ENCODE measurements at regions not wholly inside any gene's neighbourhood (a gene's known extent, or its start where the extent isn't known, plus 50 kb on each side); places are given as distances from the start of the nearest gene placed in this dataset.

- no peak overlapping the region for H3K4me3 ChIP-seq (ENCODE audit: low read depth, low read length)
- no peak for TF ChIP-seq CTCF (IDR thresholded peaks at IDR 0.05; ENCODE audit: low read depth, low read length, missing control alignments)
- no peak for DNase-seq (ENCODE audit: low read depth)
- in situ Hi-C loops (cut with HindIII; ENCODE audit: low sequenced_read_pairs), result no loop called here
These were observed 260.4 kb upstream of the VEPH1 start for GRCh38 chr3:157763644-157764043.

- no peak for DNase-seq (ENCODE audit: low read depth)
- in situ Hi-C loops (cut with HindIII; ENCODE audit: low sequenced_read_pairs), result no loop called here
- TF ChIP-seq CTCF (IDR thresholded peaks at IDR 0.05; ENCODE audit: low read depth, low read length, missing control alignments), result no peak
- no peak overlapping the region for H3K4me3 ChIP-seq (ENCODE audit: low read depth, low read length)
These were observed 256.1 kb upstream of the VEPH1 start for GRCh38 chr3:157759311-157759710.

GRCh38 chr3:157755233-157755632 is 252.0 kb upstream of the VEPH1 start:
- TF ChIP-seq CTCF (IDR thresholded peaks at IDR 0.05; ENCODE audit: low read depth, low read length, missing control alignments), result no peak
- no peak for DNase-seq (ENCODE audit: low read depth)
- no peak overlapping the region for H3K4me3 ChIP-seq (ENCODE audit: low read depth, low read length)
- in situ Hi-C loops (cut with HindIII; ENCODE audit: low sequenced_read_pairs), result no loop called here

DNA sequence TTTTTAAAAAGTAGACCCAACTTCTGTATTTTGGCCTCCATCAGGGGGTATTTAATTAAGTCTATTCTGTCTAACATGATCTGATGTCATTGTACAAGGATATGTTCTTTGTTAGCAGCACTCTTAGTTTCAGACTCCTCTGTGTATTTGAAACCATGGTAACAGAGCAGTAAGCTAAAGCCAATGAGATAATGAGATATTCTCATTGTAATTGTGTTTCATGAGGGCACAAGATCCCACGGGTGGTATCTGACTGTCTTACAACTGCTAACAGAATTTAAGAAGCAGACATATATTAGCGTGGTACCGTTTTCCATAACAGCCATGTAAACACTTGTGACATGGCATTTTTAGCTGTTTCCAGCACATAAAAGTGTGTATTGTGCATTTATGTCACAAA is 251.2 kb upstream of the VEPH1 start:
- in situ Hi-C loops (cut with HindIII; ENCODE audit: low sequenced_read_pairs), result no loop called here
- no peak for DNase-seq (ENCODE audit: low read depth)
- no peak for TF ChIP-seq CTCF (IDR thresholded peaks at IDR 0.05; ENCODE audit: low read depth, low read length, missing control alignments)
- no peak overlapping the region for H3K4me3 ChIP-seq (ENCODE audit: low read depth, low read length)

- no peak for DNase-seq (ENCODE audit: low read depth)
- in situ Hi-C loops (cut with HindIII; ENCODE audit: low sequenced_read_pairs), result no loop called here
- no peak overlapping the region for H3K4me3 ChIP-seq (ENCODE audit: low read depth, low read length)
- no peak for TF ChIP-seq CTCF (IDR thresholded peaks at IDR 0.05; ENCODE audit: low read depth, low read length, missing control alignments)
These were observed 250.5 kb upstream of the VEPH1 start for GRCh38 chr3:157753787-157754136.

- no peak overlapping the region for H3K4me3 ChIP-seq (ENCODE audit: low read depth, low read length)
- no peak for TF ChIP-seq CTCF (IDR thresholded peaks at IDR 0.05; ENCODE audit: low read depth, low read length, missing control alignments)
These were observed 250.0 kb upstream of the VEPH1 start for GRCh38 chr3:157752956-157753786.

More at GRCh38 chr3:157752956-157753786, 250.0 kb upstream of the VEPH1 start:
- in situ Hi-C loops (cut with HindIII; ENCODE audit: low sequenced_read_pairs), result no loop called here
- DNase-seq (ENCODE audit: low read depth), result no peak

Data from astrocyte of the cerebellum (primary cell).